Right ventricle myocardium superior (tissue), 1 donor: ENCODE measurements at regions not wholly inside any gene's neighbourhood (a gene's known extent, or its start where the extent isn't known, plus 50 kb on each side); places are given as distances from the start of the nearest gene placed in this dataset.

Experiments
- ATAC-seq: fragments of 200-7000 bp; cut with Tn5 transposase; one replicate; pipeline ENCODE4 v1.9.1; 2020; ENCODE audit warnings: mild to moderate bottlenecking; ENCODE audit not compliant: poor library complexity
- DNase-seq: peaks from one replicate; pipeline ENCODE4 v3.0.0-alpha.2; 2020
- intact Hi-C: fragments of 100-400 bp; cut with DNase I; formaldehyde crosslinking; loops from one replicate; pipeline ENCODE4 v1.11.2; 2022
- donor health status: DM: no; HTN: yes; CAD: no; lungs with severe emphysema.

DNA sequence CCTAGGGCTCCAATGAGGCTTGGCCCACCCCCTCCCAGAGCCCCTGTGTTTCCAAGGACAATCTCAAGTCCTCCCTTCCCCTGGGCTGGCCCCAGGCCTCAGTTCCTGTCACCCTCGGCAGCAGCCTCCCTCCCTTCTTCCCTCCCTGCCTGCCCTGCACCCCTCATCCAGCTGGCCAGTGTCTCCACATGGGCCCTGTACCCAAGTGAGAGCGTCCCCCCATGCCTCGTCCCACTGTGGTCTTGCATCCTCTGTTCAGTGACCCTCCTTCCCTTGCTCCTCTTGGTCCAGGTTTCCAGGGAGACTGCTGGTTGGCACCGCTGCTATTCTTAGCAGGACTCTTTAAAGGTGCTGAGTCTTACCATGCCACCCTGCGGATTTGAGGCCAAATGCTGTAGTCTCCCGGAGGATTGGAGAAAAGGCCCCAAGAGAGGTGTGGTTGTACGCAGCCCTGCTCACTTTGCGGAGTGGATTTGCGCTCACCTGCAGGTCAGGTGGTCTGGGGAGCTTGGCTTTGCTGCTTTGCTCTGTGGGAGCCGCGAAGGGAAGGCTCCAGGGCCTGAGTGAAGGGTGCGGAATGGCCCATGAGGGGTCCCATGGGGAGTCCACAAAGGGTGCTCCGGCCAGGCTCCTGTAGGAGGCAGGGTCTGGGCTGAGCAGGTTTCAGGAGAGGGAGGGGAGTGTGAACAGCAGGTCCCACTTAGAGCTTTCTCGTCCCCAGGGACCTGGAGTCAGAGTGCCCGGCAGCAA, 519.2 kb downstream of the TCERG1L start:
- ATAC-seq (no peak), DNase-seq (no peak)
- intact Hi-C loops, result no loop called here

DNA sequence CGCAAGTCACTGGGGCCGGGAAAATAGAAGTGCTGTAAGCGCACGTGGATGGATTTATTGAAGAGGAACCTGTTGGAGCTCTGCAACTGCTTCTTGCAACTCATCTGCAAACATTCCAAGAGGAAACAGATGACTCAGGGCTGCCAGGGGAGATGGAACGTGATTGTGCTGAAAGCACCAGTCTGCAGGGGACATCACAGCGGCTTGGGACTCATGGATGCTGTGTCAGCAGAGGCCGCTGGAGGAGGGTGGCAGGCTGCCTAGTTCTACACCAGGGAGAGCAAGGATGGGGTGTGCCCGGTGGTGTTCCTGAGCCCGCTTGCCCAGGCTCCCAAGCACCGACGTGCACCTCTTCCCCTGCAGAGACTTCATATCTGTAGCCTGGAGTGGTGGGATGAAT, 515.7 kb downstream of the TCERG1L start:
- intact Hi-C loops, result no loop called here
- no peak for ATAC-seq
- no peak for DNase-seq

DNA sequence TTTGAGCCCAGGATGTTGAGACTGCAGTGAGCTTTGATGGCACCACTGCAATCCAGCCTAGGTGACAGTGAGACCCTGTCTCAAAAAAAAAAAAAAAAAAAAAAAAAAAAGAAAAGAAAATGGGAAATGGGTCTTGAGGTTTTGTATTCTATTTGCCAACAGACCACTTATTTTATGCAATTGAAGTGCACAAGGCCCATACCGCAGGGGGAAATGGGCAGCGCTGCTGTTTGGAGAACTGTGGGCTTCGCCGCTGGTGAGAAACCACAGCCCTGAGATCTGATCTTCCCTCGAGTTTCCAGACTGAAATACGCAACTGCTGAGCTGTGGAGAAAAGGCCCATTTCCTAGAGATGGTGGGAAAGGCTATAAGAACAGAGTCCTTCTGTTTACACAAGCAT, 512.0 kb downstream of the TCERG1L start:
- no peak for DNase-seq
- intact Hi-C loops, result no loop called here
- ATAC-seq, result no peak

GRCh38 chr10:130800281-130800680, 511.2 kb downstream of the TCERG1L start:
- DNase-seq, result no peak
- intact Hi-C loops, result no loop called here
- no peak for ATAC-seq

DNA sequence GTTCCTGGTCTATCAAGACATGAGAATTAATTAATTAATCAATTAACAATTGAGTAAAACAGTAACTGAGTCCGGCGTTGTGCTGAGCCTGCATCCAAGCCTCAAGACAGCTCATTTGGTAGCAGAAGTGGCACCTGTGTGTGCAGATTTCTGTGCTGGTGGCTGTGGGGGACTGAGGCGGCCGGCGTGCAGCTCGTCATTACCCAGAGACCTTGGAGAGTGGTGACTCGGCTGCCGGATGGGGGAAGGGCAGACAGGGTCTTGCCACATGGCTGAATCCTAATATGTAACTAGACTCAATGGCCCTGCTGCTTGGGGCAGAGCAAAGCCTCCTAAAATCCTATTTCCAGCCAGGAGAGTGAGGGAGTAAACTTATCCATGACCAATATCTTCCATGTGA, 510.2 kb downstream of the TCERG1L start:
- intact Hi-C loops, result no loop called here
- DNase-seq (no peak), ATAC-seq (no peak)

DNA sequence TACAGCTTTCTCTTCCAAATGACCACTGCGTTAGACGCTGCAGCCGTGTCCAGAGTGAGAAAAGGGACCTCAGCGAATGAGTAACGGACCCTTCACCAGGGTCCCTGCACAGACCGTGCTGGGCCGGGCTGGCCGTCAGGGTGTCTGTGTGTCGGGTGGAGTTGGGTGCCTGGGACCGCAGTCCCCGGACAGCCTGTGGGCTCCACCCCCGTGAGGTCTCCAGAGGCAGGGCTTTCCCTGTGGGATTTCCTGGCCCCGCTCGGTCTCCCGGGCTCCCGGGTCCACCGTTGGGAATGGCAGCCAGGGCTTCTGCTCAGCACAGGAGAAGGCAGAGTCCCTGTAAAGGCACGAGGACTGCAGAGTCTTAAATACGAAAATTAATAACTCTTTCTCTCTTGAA, 509.7 kb downstream of the TCERG1L start:
- DNase-seq (no peak), ATAC-seq (no peak)
- intact Hi-C loops, result no loop called here

DNA sequence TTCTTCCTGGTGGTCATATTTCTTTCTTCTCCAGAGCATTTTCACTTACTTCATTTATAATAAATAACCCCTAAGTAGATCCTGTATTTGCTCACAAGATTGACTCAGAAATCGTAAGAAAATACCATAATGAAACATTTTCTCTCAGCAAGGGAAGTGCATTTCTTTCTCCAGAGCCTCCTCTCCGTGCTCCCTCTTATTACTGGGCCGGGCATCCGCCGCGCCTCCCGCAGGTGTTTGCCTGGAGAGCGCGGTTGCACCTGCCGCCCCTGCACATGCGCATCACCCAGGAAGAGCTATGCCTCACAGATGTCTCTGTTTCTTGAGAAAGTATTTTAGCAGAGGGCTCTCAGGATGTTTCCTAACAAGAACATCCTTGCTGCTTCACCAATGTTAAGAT, 509.2 kb downstream of the TCERG1L start:
- intact Hi-C loops, result no loop called here
- DNase-seq (no peak), ATAC-seq (no peak)

- ATAC-seq, result no peak
- intact Hi-C loops, result no loop called here
- no peak for DNase-seq
Measured at GRCh38 chr10:130804281-130804680, 507.2 kb downstream of the TCERG1L start.

DNA sequence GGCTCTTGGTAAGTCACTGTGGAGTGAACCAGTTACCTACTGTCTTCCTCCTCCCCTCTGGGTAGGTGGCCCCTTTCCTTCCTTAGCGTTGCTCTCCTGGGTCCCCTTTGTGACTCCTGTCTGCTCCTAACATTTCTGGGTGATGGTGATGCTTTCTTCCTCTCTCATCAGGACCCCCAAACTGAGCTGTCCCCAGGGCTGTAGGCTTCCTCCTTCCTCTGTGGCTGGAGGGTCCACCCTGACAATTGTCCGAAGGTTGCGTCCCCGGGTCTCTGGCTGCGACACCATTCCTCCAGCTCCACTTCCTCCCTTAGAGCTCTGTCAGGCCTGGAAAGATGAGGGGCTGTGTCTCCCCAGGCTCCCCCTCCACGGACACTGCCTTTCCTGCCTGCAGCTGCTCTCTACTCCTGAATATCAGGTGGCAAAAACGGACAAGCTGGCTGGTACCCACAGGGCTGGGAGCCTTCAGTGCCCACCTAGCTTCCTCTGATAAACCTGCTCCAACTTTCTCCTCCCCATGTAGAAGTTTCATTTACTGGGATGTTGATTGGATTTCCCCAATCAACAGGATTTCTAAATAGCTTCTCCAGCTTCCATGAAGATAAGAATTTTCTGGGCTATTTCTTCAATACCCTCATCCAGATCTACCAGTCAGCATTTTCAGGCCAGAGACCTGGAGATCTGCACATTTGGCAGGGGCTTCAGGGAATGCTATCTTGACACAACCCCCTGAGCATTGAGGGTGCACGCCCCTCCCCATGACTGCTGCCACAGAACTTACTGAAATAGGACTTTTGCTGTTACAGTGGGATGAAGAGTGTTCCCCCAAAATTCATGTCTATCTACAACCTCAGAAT, 506.5 kb downstream of the TCERG1L start:
- no peak for ATAC-seq
- intact Hi-C loops, result no loop called here
- DNase-seq, result no peak

GRCh38 chr10:130805635-130806030, 505.9 kb downstream of the TCERG1L start:
- no peak for ATAC-seq
- intact Hi-C loops, result no loop called here

GRCh38 chr10:130806426-130806825, 505.1 kb downstream of the TCERG1L start:
- intact Hi-C loops, result no loop called here
- ATAC-seq, result no peak
- no peak for DNase-seq

More at GRCh38 chr10:130805635-130806030, 505.9 kb downstream of the TCERG1L start:
- DNase-seq, result no peak

GRCh38 chr10:130807096-130807495, 504.4 kb downstream of the TCERG1L start:
- intact Hi-C loops, result no loop called here
- no peak for ATAC-seq
- DNase-seq, result no peak

- DNase-seq, result no peak
- ATAC-seq, result no peak
- intact Hi-C loops, result no loop called here
Measured at GRCh38 chr10:130807721-130808120, 503.8 kb downstream of the TCERG1L start.

DNA sequence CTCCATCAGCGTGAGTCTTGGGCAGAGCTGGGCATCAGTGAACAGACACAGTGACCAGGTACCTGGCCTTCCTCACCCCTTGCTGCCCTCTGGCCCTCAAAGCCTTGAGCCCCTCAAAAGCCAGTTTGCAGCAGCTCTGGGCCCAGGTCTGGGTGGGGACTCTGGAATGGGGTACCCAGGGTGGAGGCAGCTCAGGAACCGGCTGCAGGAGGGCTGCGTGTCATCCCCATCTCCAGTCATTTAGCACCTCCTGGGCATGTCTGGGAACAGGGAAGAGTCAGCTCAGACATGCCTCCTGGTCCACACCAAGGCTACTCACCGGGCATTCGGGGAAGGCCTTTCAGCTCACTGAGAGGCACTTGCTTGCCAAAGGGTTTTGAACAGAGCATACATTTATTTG, 503.3 kb downstream of the TCERG1L start:
- ATAC-seq (no peak), DNase-seq (no peak)
- intact Hi-C loops, result no loop called here

GRCh38 chr10:130808686-130809085, 502.8 kb downstream of the TCERG1L start:
- DNase-seq (no peak), ATAC-seq (no peak)
- intact Hi-C loops, result no loop called here

DNA sequence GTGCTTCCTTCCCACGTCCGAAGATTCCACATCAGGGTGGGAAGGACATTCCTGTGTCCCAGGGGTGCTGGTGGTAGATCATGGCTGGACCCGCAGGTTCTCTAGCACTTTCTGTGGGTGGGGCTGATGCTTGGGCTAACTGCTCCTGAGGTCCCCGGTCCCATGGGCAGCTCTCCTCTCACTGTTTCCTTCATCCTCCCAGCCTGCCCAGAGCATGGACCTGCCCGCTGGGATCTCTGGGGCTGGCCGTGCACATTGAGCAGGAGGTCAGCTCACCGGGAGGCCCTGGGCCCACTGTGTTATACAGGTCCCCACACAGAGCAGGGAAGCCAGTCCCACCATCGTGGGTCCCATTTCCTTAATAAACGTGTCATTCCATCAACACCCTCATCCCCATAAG, 502.3 kb downstream of the TCERG1L start:
- no peak for ATAC-seq
- no peak for DNase-seq
- intact Hi-C loops, result no loop called here

GRCh38 chr10:130809761-130810515, 501.6 kb downstream of the TCERG1L start:
- no peak for DNase-seq

GRCh38 chr10:130810856-130811255, 500.7 kb downstream of the TCERG1L start:
- ATAC-seq (no peak), DNase-seq (no peak)
- intact Hi-C loops, result no loop called here

More at GRCh38 chr10:130809761-130810515, 501.6 kb downstream of the TCERG1L start:
- ATAC-seq, result no peak
- intact Hi-C loops, result no loop called here

GRCh38 chr10:130812381-130813148, 499.0 kb downstream of the TCERG1L start:
- DNase-seq (no peak), ATAC-seq (no peak)
- intact Hi-C loops, result no loop called here
